GM12892 (cell line): ENCODE measurements at regions not wholly inside any gene's neighbourhood (a gene's known extent, or its start where the extent isn't known, plus 50 kb on each side); places are given as distances from the start of the nearest gene placed in this dataset.

Experiments
- DNase-seq: peaks from one replicate; pipeline ENCODE4 v3.0.0; 2011; ENCODE audit not compliant: insufficient read length
- FAIRE-seq: peaks from 2 replicates; lab custom pipeline; 2011; peaks lifted over from hg19 to GRCh38; lab: Jason Lieb, UNC
- POLR2A ChIP-seq: IDR thresholded peaks from 2 replicates; pipeline ENCODE4 v1.6.1; 2011; ENCODE audit warnings: low read depth, low read length, control low read depth
- POLR2AphosphoS5 ChIP-seq: IDR thresholded peaks from 2 replicates; pipeline ENCODE4 v1.6.1; 2011; ENCODE audit warnings: low read depth, low read length, control low read depth
- TAF1 ChIP-seq: IDR thresholded peaks from 2 replicates; pipeline ENCODE4 v1.6.1; 2011; ENCODE audit warnings: low read depth, mild to moderate bottlenecking, control low read depth, low read length, borderline replicate concordance

DNA sequence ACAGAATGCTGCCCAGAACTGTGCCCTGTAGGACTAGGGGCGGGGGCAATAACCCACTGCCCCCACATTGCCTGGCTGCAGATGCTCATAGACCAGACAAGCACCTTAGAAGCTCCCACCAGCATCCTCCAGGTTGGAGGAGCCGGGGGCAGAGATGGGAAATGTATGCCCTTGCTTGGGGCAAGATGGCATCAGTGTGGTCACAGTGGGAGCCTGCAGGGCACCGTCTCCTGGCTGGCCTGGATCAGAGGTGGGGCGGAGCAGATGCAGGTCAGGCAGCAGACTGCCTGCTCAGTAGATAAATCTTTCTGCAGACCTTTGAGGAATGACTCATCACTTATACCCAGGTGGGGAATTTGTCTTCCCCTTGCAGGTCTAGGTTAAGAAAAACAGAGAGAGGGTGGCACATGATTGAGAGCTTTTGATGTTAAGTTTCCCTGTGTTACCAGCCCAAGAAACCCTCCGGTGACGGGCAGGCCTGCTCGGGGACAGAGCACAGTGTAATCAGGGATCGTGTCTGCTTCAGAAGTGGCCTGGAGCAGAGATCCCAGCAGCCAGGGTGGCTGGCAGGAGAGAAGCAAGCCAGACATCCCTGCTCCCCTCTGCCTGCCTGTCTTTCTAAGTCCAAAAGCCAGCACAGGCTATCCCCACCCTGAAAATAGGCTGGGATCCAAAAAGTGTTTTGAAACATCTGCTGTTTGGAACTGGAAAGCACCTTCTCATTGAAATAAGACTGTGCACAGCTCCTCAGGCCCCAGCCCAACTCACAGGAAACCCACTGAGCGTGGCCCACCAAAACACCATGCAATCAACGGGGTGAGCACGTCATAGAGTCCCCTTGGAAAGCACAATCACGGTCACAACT lies 50.7 kb upstream of the RPL38 start:
- TF ChIP-seq POLR2A (no peak), POLR2AphosphoS5 (no peak)
- DNase-seq, result no peak
- no peak for FAIRE-seq

DNA sequence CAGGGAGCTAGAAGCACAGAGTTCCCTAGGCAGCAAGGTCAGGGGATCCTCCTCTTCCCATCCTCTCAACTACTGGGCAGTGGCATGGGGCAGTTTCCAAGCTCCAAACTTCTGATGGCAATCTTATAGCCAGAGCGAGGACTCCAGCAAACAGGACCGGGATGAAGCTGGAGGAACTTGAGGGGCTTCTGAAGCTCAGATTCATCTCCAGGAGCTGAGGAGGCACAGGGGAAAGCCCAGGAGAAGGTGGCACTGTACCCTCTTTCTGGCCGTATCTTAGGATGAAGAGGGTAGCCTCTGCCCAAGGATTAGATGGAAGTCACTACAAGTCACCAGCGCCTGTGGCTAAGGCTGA lies 50.0 kb upstream of the RPL38 start:
- TF ChIP-seq POLR2AphosphoS5, result no peak
- TF ChIP-seq TAF1, result no peak
- TF ChIP-seq POLR2A, result no peak
- DNase-seq (no peak), FAIRE-seq (no peak)
